WTC11 (cell line): ENCODE measurements at regions not wholly inside any gene's neighbourhood (a gene's known extent, or its start where the extent isn't known, plus 50 kb on each side); places are given as distances from the start of the nearest gene placed in this dataset.

Source experiments
- ATAC-seq: fragments of 200-7000 bp; cut with Tn5 transposase; 2 replicates; pipeline ENCODE4 v1.10.0; 2021; ENCODE audit warnings: mild to moderate bottlenecking, moderate library complexity
- CTCF ChIA-PET: fragments of 300-600 bp; sonication (Branson Sonifier 250); formaldehyde crosslinking; loops from one replicate; lab custom pipeline; 2021; ENCODE audit warnings: antibody characterized with exemption; lab: Charles Lee
- POLR2A ChIA-PET: fragments of 350-600 bp; sonication (Branson Sonifier 250); formaldehyde crosslinking; loops from one replicate; lab custom pipeline; 2021; ENCODE audit warnings: antibody characterized with exemption; lab: Charles Lee
- DNase-seq: peaks from one replicate; pipeline ENCODE4 v3.0.0; 2021; ENCODE audit warnings: low spot score
- H3K27ac Mint-ChIP-seq: 2 replicates; pipeline ENCODE4 v1.8.0; 2021; ENCODE audit warnings: mixed read lengths
- H3K27me3 Mint-ChIP-seq: 2 replicates; pipeline ENCODE4 v1.8.0; 2021; ENCODE audit warnings: low read depth, mild to moderate bottlenecking, moderate library complexity, mixed read lengths
- H3K36me3 Mint-ChIP-seq: 2 replicates; pipeline ENCODE4 v1.8.0; 2021; ENCODE audit warnings: mixed read lengths
- H3K4me1 Mint-ChIP-seq: 2 replicates; pipeline ENCODE4 v1.8.0; 2022; ENCODE audit warnings: mixed read lengths
- H3K4me3 Mint-ChIP-seq: 2 replicates; pipeline ENCODE4 v1.8.0; 2021; ENCODE audit warnings: mild to moderate bottlenecking, moderate library complexity, mixed read lengths
- H3K9me3 Mint-ChIP-seq: 2 replicates; pipeline ENCODE4 v1.8.0; 2021; ENCODE audit warnings: mixed read lengths
- AR ChIP-seq: fragments of 250-450 bp; sonication (Bioruptor Pico); IDR thresholded peaks from 2 replicates; pipeline ENCODE4 v1.9.0; 2021; ENCODE audit warnings: mild to moderate bottlenecking
- CTCF ChIP-seq: fragments of 200-600 bp; IDR thresholded peaks from 2 replicates; pipeline ENCODE4 v1.8.0; 2022; ENCODE audit warnings: antibody characterized with exemption
- GRHL2 ChIP-seq: fragments of 250-450 bp; sonication (Bioruptor Pico); IDR thresholded peaks from 2 replicates; pipeline ENCODE4 v1.8.0; 2022; ENCODE audit warnings: mild to moderate bottlenecking, moderate library complexity; ENCODE audit not compliant: insufficient replicate concordance, severe bottlenecking
- HMGA2 ChIP-seq: fragments of 250-450 bp; sonication (Bioruptor Pico); IDR thresholded peaks from 2 replicates; pipeline ENCODE4 v1.4.0; 2021; ENCODE audit warnings: mild to moderate bottlenecking, moderate library complexity
- PRDM15 ChIP-seq: sonication (generic); formaldehyde crosslinking; IDR thresholded peaks from 2 replicates; pipeline ENCODE4 v1.8.0; 2022; ENCODE audit warnings: missing genetic modification reagents
- PRRX2 ChIP-seq: fragments of 250-450 bp; sonication (Bioruptor Pico); IDR thresholded peaks from 2 replicates; pipeline ENCODE4 v1.8.0; 2021; ENCODE audit warnings: mild to moderate bottlenecking
- TCF7 ChIP-seq: sonication (generic); formaldehyde crosslinking; IDR thresholded peaks from 2 replicates; pipeline ENCODE4 v1.8.0; 2022; ENCODE audit warnings: mild to moderate bottlenecking, low read depth, missing genetic modification reagents, moderate library complexity
- ZNF121 ChIP-seq: sonication (generic); formaldehyde crosslinking; IDR thresholded peaks from 2 replicates; pipeline ENCODE4 v1.8.0; 2023; ENCODE audit warnings: missing genetic modification reagents
- ZNF138 ChIP-seq: sonication (generic); formaldehyde crosslinking; conservative IDR thresholded peaks from 2 replicates; pipeline ENCODE4 v1.8.1; 2022; ENCODE audit warnings: mild to moderate bottlenecking, moderate library complexity, missing genetic modification reagents
- ZNF232 ChIP-seq: sonication (generic); formaldehyde crosslinking; IDR thresholded peaks from 2 replicates; pipeline ENCODE4 v1.8.0; 2022; ENCODE audit warnings: mild to moderate bottlenecking, missing genetic modification reagents
- ZNF317 ChIP-seq: sonication (generic); formaldehyde crosslinking; IDR thresholded peaks from 2 replicates; pipeline ENCODE4 v1.8.1; 2023; ENCODE audit warnings: low read depth, mild to moderate bottlenecking, moderate library complexity, missing genetic modification reagents, borderline replicate concordance

GRCh38 chr5:91266184-91266705 is 116.9 kb downstream of the ARRDC3 start (continued):
- TF ChIP-seq AR (CRISPR knock-in tag) (no peak), ZNF121 (CRISPR knock-in tag) (no peak)

- Mint-ChIP-seq H3K36me3 (no peaks in the 10 kb centered on the region), H3K27ac (no peak overlapping the region), H3K27me3 (no peaks in the 10 kb centered on the region), H3K4me3 (no peak overlapping the region), H3K4me1 (peaks cover 7% of the 10 kb centered on the region), H3K9me3 (no peaks in the 10 kb centered on the region)
- ChIA-PET CTCF (interaction anchor here (1.2 kb wide), 1 partner anchor 155 kb away, joined by 3 read pairs; no protein-coding TSS in a partner anchor), POLR2A (no interaction called here)
- TF ChIP-seq ZNF232 (CRISPR knock-in tag): no peak
- TF ChIP-seq PRDM15 (CRISPR knock-in tag): no peak
- no peak for TF ChIP-seq PRRX2 (CRISPR knock-in tag)
- TF ChIP-seq TCF7 (CRISPR knock-in tag): no peak
- no peak for TF ChIP-seq GRHL2 (CRISPR knock-in tag)
- TF ChIP-seq ZNF317: no peak
- TF ChIP-seq HMGA2 (CRISPR knock-in tag): no peak
- TF ChIP-seq AR (CRISPR knock-in tag): no peak
- TF ChIP-seq CTCF: no peak
- no peak for TF ChIP-seq ZNF138 (CRISPR knock-in tag)
- no peak for ATAC-seq
- no peak for DNase-seq
Measured at GRCh38 chr5:91264311-91265051, 118.6 kb downstream of the ARRDC3 start.
